AG09309 (cell line): ENCODE measurements at regions not wholly inside any gene's neighbourhood (a gene's known extent, or its start where the extent isn't known, plus 50 kb on each side); places are given as distances from the start of the nearest gene placed in this dataset.

Source experiments
- DNase-seq: peaks from one replicate; pipeline ENCODE4 v3.0.0-alpha.2; 2010; ENCODE audit warnings: low read depth
- H3K4me3 ChIP-seq: 2 replicates; pipeline ENCODE4 v1.5.1; 2011; ENCODE audit warnings: mild to moderate bottlenecking, low read depth, low read length, moderate library complexity; ENCODE audit not compliant: control insufficient read depth
- CTCF ChIP-seq: IDR thresholded peaks from 2 replicates; pipeline ENCODE4 v1.5.1; 2011; ENCODE audit warnings: mild to moderate bottlenecking, low read depth, low read length, inconsistent platforms; ENCODE audit not compliant: insufficient read depth, control insufficient read depth; ENCODE audit errors: missing control alignments

DNA sequence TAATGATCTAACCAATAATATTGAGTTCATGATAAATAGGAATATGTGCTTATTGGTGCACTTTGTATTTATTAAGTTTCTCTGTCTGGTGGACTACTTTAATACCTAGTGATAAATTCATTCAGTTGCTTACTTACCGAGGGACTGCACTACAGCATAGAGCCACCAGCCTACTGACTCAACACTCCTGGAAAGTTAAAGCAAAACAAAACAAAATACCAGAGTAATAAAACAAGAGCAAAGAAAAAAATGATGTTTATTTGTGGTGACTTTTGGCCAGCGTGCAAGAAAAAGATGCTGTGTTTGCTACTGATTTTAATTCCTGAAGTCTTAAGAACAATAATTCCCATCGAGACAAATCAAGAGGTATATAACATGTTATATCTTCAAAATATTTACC lies 586.3 kb downstream of the PLA2G4A start:
- H3K4me3 ChIP-seq, result no peak overlapping the region
- no peak for TF ChIP-seq CTCF
- no peak for DNase-seq

DNA sequence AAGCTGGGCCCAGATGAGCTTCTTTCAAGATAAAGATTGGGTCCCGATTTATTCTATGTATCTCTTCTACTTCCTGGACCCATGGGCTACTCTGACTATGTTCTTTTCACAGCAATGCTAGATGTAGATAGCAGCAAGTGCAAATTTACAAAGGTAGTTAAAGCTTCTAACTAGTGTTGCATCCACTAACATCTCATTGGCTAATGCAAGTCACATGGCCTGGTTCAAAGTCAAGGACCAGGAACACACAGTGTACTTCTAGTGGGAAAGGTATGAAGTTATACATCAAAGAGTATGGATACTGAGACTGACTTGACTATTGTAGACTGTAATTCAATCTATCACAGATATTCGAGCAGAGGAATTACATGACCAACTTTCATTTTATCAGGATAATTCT lies 588.8 kb downstream of the PLA2G4A start:
- TF ChIP-seq CTCF, result no peak
- no peak for DNase-seq
- H3K4me3 ChIP-seq, result no peak overlapping the region

- H3K4me3 ChIP-seq, result no peak overlapping the region
- TF ChIP-seq CTCF, result no peak
- no peak for DNase-seq
Observed at GRCh38 chr1:187433598-187433997, 604.8 kb downstream of the PLA2G4A start.

- H3K4me3 ChIP-seq, result no peak overlapping the region
- TF ChIP-seq CTCF, result no peak
- DNase-seq, result no peak
Observed at GRCh38 chr1:187442603-187443002, 613.9 kb downstream of the PLA2G4A start.

DNA sequence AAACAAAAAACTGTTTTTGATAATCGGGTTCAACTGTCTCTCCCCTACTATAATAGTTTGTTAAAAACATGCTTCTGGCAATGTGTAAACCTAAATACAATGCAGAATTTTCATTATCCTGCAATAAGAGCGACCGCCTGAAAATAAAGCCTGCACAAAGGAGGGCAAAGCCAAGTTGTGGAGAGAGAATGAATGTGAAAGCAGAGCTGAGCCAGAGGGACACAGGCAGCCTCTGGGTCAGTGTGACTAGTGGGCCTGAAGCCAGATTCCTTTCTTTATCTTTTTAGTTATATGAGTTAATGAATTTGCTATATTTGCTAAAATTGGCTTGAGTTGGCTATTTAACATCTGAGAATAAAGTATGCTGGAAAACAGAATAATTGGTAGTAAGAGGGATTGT lies 615.2 kb downstream of the PLA2G4A start:
- no peak overlapping the region for H3K4me3 ChIP-seq
- TF ChIP-seq CTCF, result no peak
- no peak for DNase-seq

GRCh38 chr1:187445066-187445465 lies 616.3 kb downstream of the PLA2G4A start:
- no peak for TF ChIP-seq CTCF
- H3K4me3 ChIP-seq, result no peak overlapping the region
- DNase-seq, result no peak

DNA sequence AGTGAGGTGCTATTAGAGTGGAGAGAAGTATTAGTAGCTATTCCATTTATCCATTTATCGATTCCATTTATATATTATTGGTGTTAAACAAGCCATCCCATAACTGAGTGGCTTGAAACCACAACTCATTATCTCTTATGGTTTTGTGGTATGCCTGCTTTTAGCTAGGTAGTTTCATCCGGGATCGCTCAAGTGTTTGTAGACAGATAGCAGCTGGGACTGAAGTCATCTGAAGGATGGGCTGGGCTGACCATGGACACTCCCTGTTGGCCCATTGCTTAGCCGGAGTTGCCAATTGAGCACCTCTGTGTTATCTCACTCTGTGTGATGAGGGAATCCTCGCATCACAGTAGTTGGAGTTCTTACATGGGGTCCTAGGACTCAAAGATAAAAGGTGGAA lies 622.5 kb downstream of the PLA2G4A start:
- DNase-seq, result no peak
- no peak for TF ChIP-seq CTCF

More for the DNA sequence above, 622.5 kb downstream of the PLA2G4A start:
- H3K4me3 ChIP-seq, result no peak overlapping the region
